HG02981 (cell line): ENCODE measurements at regions not wholly inside any gene's neighbourhood (a gene's known extent, or its start where the extent isn't known, plus 50 kb on each side); places are given as distances from the start of the nearest gene placed in this dataset.
"Not testable (repeated sequence)": the region's sequence is repeated elsewhere in the genome, so short reads cannot be mapped to it uniquely, and the experiment has no call there.

Source experiments
- ATAC-seq: cut with Tn5 transposase; IDR thresholded peaks from one replicate; pipeline ENCODE4 v1.9.1; 2021; ENCODE audit warnings: mild to moderate bottlenecking, moderate library complexity; ENCODE audit not compliant: unreplicated experiment

GRCh38 chr7:159335181-159335926 is 190.7 kb upstream of the VIPR2 start:
- ATAC-seq: not testable (repeated sequence)

- ATAC-seq: not testable (repeated sequence)
These were observed 188.3 kb upstream of the VIPR2 start for GRCh38 chr7:159332854-159333479.

GRCh38 chr7:159331462-159331861 is 186.8 kb upstream of the VIPR2 start:
- ATAC-seq: no peak

GRCh38 chr7:159329818-159330378 is 185.2 kb upstream of the VIPR2 start:
- no peak for ATAC-seq

GRCh38 chr7:159328096-159328495 is 183.4 kb upstream of the VIPR2 start:
- ATAC-seq: no peak

GRCh38 chr7:159323359-159323758 is 178.7 kb upstream of the VIPR2 start:
- ATAC-seq: no peak

- ATAC-seq: no peak
These were observed 176.6 kb upstream of the VIPR2 start for GRCh38 chr7:159321278-159321677.

GRCh38 chr7:159318682-159319351 is 174.2 kb upstream of the VIPR2 start:
- no peak for ATAC-seq

- no peak for ATAC-seq
These were observed 172.6 kb upstream of the VIPR2 start for GRCh38 chr7:159317294-159317693.

- no peak for ATAC-seq
These were observed 166.5 kb upstream of the VIPR2 start for GRCh38 chr7:159311172-159311494.

- no peak for ATAC-seq
These were observed 165.9 kb upstream of the VIPR2 start for GRCh38 chr7:159310457-159311171.

- not testable (repeated sequence) for ATAC-seq
These were observed 164.5 kb upstream of the VIPR2 start for GRCh38 chr7:159309214-159309613.

- ATAC-seq: no peak
These were observed 161.3 kb upstream of the VIPR2 start for GRCh38 chr7:159306012-159306411.

GRCh38 chr7:159305185-159305584 is 160.5 kb upstream of the VIPR2 start:
- ATAC-seq: not testable (repeated sequence)

- ATAC-seq: not testable (repeated sequence)
These were observed 158.8 kb upstream of the VIPR2 start for GRCh38 chr7:159303510-159303909.

GRCh38 chr7:159296093-159296681 is 151.5 kb upstream of the VIPR2 start:
- ATAC-seq: no peak

- not testable (repeated sequence) for ATAC-seq
These were observed 141.8 kb upstream of the VIPR2 start for GRCh38 chr7:159286487-159286886.

- ATAC-seq: no peak
These were observed 136.9 kb upstream of the VIPR2 start for GRCh38 chr7:159281573-159281972.

GRCh38 chr7:159280008-159280407 is 135.3 kb upstream of the VIPR2 start:
- ATAC-seq: no peak

GRCh38 chr7:159272739-159273138 is 128.1 kb upstream of the VIPR2 start:
- ATAC-seq: no peak

GRCh38 chr7:159271781-159272180 is 127.1 kb upstream of the VIPR2 start:
- ATAC-seq: no peak
